Smooth muscle cell (in vitro differentiated cells): ENCODE measurements at regions not wholly inside any gene's neighbourhood (a gene's known extent, or its start where the extent isn't known, plus 50 kb on each side); places are given as distances from the start of the nearest gene placed in this dataset.
"Not testable (repeated sequence)": the region's sequence is repeated elsewhere in the genome, so short reads cannot be mapped to it uniquely, and the experiment has no call there.

ENCODE experiments used
- DNase-seq: peaks from one replicate; lab custom pipeline; 2025; ENCODE audit not compliant: unreplicated experiment; lab: John Stamatoyannopoulos, UW
- H2AFZ ChIP-seq: fragments of 200-600 bp; sonication (generic); 2 replicates; pipeline ENCODE4 v1.6.0; 2016; ENCODE audit warnings: antibody characterized with exemption, low read depth, mild to moderate bottlenecking
- H3F3A ChIP-seq: fragments of 200-600 bp; sonication (generic); 2 replicates; pipeline ENCODE4 v1.6.0; 2017; ENCODE audit warnings: antibody characterized with exemption, low read depth
- H3K27ac ChIP-seq: fragments of 200-600 bp; sonication (generic); 2 replicates; pipeline ENCODE4 v1.5.1; 2016; ENCODE audit warnings: low read depth, mild to moderate bottlenecking
- H3K27me3 ChIP-seq: fragments of 200-600 bp; sonication (generic); 2 replicates; pipeline ENCODE4 v1.6.1; 2016; ENCODE audit warnings: low read depth, mild to moderate bottlenecking
- H3K36me3 ChIP-seq: fragments of 200-600 bp; sonication (generic); 2 replicates; pipeline ENCODE4 v1.5.1; 2016; ENCODE audit warnings: low read depth
- H3K4me1 ChIP-seq: fragments of 200-600 bp; sonication (generic); 2 replicates; pipeline ENCODE4 v1.5.1; 2016; ENCODE audit warnings: low read depth
- H3K4me2 ChIP-seq: fragments of 200-600 bp; sonication (generic); 2 replicates; pipeline ENCODE4 v1.6.0; 2016; ENCODE audit warnings: mild to moderate bottlenecking
- H3K4me3 ChIP-seq: fragments of 200-600 bp; sonication (generic); 2 replicates; pipeline ENCODE4 v1.5.1; 2016; ENCODE audit warnings: mild to moderate bottlenecking
- H3K79me2 ChIP-seq: fragments of 200-600 bp; sonication (generic); 2 replicates; pipeline ENCODE4 v1.6.0; 2016; ENCODE audit warnings: low read depth, mild to moderate bottlenecking
- H3K9ac ChIP-seq: fragments of 200-600 bp; sonication (generic); 2 replicates; pipeline ENCODE4 v1.6.0; 2016; ENCODE audit warnings: low read depth
- H3K9me3 ChIP-seq: fragments of 200-600 bp; sonication (generic); replicated peaks from 2 replicates; pipeline ENCODE4 v1.5.1; 2016; ENCODE audit warnings: low read depth
- H4K20me1 ChIP-seq: fragments of 200-600 bp; sonication (generic); 2 replicates; pipeline ENCODE4 v1.6.0; 2016; ENCODE audit warnings: low read depth
- whole genome bisulfite sequencing: methylation state at CpG from one replicate; pipeline ENCODE4 v1.1.7; 2016; ENCODE audit warnings: low lambda C conversion rate; 5-methylcytosine and 5-hydroxymethylcytosine counted together

- not testable (repeated sequence) for H3K36me3 ChIP-seq, H3K4me3 ChIP-seq, H3K27me3 ChIP-seq, H3K27ac ChIP-seq, H3K79me2 ChIP-seq, H4K20me1 ChIP-seq, H3K9ac ChIP-seq, DNase-seq, H3K4me2 ChIP-seq, H3K9me3 ChIP-seq, H2AFZ ChIP-seq, H3K4me1 ChIP-seq, H3F3A ChIP-seq
- WGBS = no CpG with 5 or more reads among the region's 5 CpGs
Observed at GRCh38 chr7:65127364-65127763, 120.9 kb upstream of the ERV3-1 start.

- not testable (repeated sequence) for H3K79me2 ChIP-seq, H3K9ac ChIP-seq, DNase-seq, H3K27ac ChIP-seq, H4K20me1 ChIP-seq, H3F3A ChIP-seq, H3K9me3 ChIP-seq, H3K4me3 ChIP-seq, H3K36me3 ChIP-seq, H3K4me1 ChIP-seq, H3K27me3 ChIP-seq, H3K4me2 ChIP-seq, H2AFZ ChIP-seq
- WGBS = no CpG with 5 or more reads among the region's 1 CpG
Observed at GRCh38 chr7:65124600-65124999, 118.1 kb upstream of the ERV3-1 start.

- not testable (repeated sequence) for DNase-seq, H2AFZ ChIP-seq, H4K20me1 ChIP-seq, H3K27ac ChIP-seq, H3K9me3 ChIP-seq, H3K4me2 ChIP-seq, H3K4me3 ChIP-seq, H3K27me3 ChIP-seq, H3K36me3 ChIP-seq, H3F3A ChIP-seq, H3K9ac ChIP-seq, H3K79me2 ChIP-seq, H3K4me1 ChIP-seq
- WGBS = 89% methylated on average over 1 of the region's 1 CpG
Observed at GRCh38 chr7:65105650-65106203, 99.2 kb upstream of the ERV3-1 start.

GRCh38 chr7:65100499-65100898 is 94.0 kb upstream of the ERV3-1 start:
- not testable (repeated sequence) for H3K4me3 ChIP-seq, H3K9ac ChIP-seq, H3F3A ChIP-seq, H3K9me3 ChIP-seq, DNase-seq, H3K36me3 ChIP-seq, H3K4me1 ChIP-seq, H2AFZ ChIP-seq, H3K79me2 ChIP-seq, H3K4me2 ChIP-seq, H3K27me3 ChIP-seq, H3K27ac ChIP-seq, H4K20me1 ChIP-seq
- WGBS = 92% methylated on average over 4 of the region's 4 CpGs

GRCh38 chr7:65081669-65082055 is 75.2 kb upstream of the ERV3-1 start:
- H3K4me2 ChIP-seq = peak overlapping the region; percentile 87
- H2AFZ ChIP-seq = not testable (repeated sequence)

GRCh38 chr7:65080799-65081668 is 74.5 kb upstream of the ERV3-1 start:
- not testable (repeated sequence) for H3K79me2 ChIP-seq, H3K4me1 ChIP-seq, H3K9me3 ChIP-seq, H3K27ac ChIP-seq, H3K27me3 ChIP-seq, H3F3A ChIP-seq, H3K36me3 ChIP-seq, H4K20me1 ChIP-seq
- 7% methylated on average over 49 of the region's 53 CpGs for WGBS
- Histone ChIP-seq H2AFZ (peak overlapping the region; percentile 93), H3K4me2 (peak overlapping the region; percentile 87), H3K9ac (peak overlapping the region; percentile 59), H3K4me3 (peak overlapping the region; percentile 75)
- peak; percentile 85 for DNase-seq

More at GRCh38 chr7:65081669-65082055, 75.2 kb upstream of the ERV3-1 start:
- not testable (repeated sequence) for H3K4me1 ChIP-seq, H3K27ac ChIP-seq, H4K20me1 ChIP-seq, H3K9me3 ChIP-seq, H3K9ac ChIP-seq, H3K79me2 ChIP-seq, H3K36me3 ChIP-seq, H3K27me3 ChIP-seq, H3F3A ChIP-seq, DNase-seq
- peak overlapping the region; percentile 75 for H3K4me3 ChIP-seq
- 100% methylated on average over 15 of the region's 19 CpGs for WGBS

- not testable (repeated sequence) for H3K9me3 ChIP-seq, DNase-seq, H3K27me3 ChIP-seq, H3K4me2 ChIP-seq, H3K79me2 ChIP-seq, H3K4me3 ChIP-seq, H2AFZ ChIP-seq, H3K36me3 ChIP-seq, H3K4me1 ChIP-seq, H3K27ac ChIP-seq, H3F3A ChIP-seq, H4K20me1 ChIP-seq, H3K9ac ChIP-seq
- 95% methylated on average over 14 of the region's 33 CpGs for WGBS
Observed at GRCh38 chr7:65074959-65075358, 68.5 kb upstream of the ERV3-1 start.

GRCh38 chr7:65073160-65073559 is 66.7 kb upstream of the ERV3-1 start:
- not testable (repeated sequence) for H3K4me2 ChIP-seq, H3K4me1 ChIP-seq, H3K9ac ChIP-seq, H3K9me3 ChIP-seq, H3K79me2 ChIP-seq, H3K27ac ChIP-seq, H3K27me3 ChIP-seq, H2AFZ ChIP-seq, H3F3A ChIP-seq, H3K36me3 ChIP-seq, H3K4me3 ChIP-seq, DNase-seq, H4K20me1 ChIP-seq
- 39% methylated on average over 3 of the region's 3 CpGs for WGBS
